Endometrial microvascular endothelial cells (primary cell): ENCODE measurements at regions not wholly inside any gene's neighbourhood (a gene's known extent, or its start where the extent isn't known, plus 50 kb on each side); places are given as distances from the start of the nearest gene placed in this dataset.

Experiments
- in situ Hi-C: cut with HindIII; loops from 2 replicates; pipeline ENCODE4 v1.10.0; 2017; ENCODE audit warnings: low sequenced_read_pairs, low pct_unique_long_range_greater_than_20kb; ENCODE audit errors: inconsistent ontology term

DNA sequence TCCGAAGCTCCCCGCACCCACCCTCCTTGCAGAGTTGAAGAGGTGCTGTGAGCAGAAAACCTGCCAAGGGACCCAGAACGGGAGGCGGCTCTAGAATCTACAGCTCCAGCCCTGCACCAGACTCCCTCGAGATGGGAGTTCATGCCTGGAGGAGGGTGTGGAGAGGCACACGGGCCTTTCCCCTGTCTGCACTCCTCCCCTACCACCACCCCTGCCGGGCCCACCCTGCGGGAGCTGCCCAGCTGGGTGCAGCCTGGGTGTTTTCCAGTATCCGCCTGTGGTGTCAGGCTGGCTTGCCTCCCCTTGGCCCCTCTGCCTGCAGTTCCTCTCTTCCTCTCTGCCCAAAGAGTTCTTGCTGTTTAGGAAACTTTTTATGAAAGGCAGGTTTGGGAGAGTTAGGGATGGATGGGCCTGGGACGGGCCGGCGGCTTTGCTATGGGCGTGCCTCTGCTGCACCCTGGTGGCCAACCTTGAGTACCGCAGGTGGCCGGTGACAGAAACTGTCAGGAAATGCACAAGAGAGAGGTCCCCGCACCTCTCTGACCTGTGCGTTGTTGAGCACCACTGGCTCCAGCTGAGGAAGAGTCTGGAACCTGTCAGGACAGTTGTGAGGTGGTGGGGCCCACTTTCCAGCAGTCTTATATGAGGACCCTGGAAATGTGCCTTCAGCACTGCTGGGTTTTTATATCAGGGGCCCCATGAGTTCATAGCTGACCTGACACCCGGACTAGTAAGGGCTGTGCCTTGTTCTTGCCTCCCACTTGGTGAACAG, 354.1 kb downstream of the SEC14L1 start:
- in situ Hi-C loops: no loop called here

DNA sequence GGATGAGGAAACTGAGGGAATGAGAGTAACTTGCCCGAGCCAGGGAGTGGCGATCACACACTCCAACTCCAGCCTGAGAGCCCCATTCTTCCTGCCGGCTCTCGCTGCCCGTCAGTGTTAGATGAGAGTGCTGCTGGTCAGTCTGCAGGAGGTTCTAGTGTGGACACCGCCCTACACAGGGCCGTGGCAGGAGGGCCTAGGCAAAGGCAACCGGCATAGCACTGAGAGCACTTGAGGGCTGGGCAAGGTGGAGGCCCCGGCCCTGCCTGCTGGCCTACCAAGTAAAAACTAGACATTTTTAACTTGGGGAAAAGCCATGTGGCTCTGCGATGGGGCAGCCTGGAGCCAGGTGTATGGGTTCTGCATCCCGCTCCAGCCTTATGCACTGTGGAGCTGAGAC, 354.8 kb downstream of the SEC14L1 start:
- in situ Hi-C loops: no loop called here

DNA sequence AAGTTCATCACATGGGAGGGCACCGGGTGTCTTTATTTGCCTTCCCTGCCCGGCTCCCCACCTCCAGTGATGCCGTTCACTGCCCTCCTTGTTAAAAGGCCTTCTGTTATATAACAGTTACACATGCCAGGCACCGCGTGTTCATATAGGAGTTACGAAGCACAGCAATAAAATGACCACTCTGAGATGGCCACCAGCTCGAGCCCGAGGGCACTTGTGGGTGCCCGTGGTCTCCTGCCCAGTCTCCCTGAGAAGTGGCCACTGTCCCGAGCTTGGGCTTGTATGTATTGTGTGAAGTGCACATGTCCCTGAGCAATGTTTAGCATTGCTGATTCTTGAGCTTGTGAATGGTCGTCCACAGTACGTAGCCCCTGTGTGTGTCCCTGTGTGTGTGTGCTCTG, 355.6 kb downstream of the SEC14L1 start:
- in situ Hi-C loops: no loop called here

DNA sequence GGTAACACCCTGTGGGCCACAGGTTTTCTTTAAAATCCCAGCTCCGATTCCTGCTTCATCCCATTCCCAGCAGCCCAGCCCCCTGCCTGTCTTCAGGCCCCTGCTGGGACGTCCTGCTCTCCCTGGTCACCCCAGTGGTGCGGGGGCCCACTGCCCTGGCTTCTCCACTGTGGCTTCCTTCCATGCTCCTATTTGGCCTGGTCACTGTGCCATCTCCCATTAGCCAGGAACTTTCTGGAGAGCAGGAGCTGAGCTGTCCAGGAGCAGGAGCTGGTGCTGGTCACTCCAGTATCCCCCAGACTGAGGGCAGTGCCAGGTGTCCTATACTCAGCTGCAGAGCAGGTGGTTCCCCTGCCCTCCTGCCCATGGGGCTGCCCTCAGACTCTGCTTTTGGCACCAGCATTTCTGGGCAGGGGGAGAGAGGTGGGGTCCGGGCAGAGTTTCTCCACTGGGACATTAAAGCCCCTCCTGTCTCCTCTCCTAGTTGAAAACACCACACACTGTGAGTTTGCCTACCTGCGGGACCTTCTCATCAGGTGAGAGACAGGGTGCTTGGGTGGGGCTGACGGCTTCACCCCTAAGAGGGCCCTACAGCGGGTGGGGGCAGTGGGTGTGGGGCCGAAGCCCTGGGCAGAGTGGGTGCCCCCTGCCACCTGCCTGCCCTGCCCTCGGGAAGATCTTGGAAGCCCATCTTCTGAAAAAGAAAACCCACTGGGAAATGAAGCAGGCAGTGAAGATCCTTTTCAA, 356.2 kb downstream of the SEC14L1 start:
- in situ Hi-C loops: no loop called here

DNA sequence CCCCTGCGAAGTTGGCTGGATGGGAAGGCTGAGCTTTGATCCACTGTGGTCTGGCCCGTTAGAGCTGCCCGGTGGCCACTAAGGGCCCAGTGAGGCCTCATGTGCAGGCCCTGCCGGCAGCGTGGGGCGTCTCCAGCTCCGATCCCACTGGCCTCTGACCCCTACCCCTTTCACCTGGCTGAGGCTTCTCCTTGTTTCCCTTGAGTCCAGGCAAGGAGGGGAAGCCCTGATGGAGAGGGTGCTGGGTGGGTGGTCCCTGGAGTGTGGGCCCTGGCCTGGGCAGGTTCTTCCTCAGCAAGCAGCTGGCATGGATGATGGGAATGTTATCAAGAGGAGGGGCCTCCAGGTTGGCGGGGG, 356.8 kb downstream of the SEC14L1 start:
- in situ Hi-C loops: no loop called here

DNA sequence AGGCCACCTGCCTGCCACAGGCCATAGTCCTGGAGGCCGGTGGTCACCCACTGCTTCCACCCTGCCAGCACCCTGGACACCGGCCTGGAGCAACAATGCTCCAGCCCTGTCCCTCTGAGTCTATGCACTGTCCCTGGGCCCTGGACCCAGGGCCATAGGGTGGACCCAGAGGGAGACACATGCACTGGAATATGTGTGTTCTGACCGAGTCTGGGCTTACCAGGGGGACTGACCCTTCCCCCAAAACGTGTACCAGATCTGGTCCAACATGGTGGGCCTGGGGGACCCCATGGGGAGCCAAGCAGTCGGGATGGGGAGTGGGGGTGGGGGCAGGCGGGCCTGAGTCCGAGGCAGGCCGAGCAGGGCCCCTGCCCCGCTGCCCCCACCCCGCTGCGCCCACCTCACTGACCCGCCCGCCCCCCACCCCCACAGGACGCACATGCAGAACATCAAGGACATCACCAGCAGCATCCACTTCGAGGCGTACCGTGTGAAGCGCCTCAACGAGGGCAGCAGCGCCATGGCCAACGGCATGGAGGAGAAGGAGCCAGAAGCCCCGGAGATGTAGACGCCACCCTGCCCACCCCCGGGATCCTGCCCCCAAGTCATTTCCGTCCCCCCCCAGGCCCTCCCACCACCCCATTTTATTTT, 357.4 kb downstream of the SEC14L1 start:
- in situ Hi-C loops: no loop called here

DNA sequence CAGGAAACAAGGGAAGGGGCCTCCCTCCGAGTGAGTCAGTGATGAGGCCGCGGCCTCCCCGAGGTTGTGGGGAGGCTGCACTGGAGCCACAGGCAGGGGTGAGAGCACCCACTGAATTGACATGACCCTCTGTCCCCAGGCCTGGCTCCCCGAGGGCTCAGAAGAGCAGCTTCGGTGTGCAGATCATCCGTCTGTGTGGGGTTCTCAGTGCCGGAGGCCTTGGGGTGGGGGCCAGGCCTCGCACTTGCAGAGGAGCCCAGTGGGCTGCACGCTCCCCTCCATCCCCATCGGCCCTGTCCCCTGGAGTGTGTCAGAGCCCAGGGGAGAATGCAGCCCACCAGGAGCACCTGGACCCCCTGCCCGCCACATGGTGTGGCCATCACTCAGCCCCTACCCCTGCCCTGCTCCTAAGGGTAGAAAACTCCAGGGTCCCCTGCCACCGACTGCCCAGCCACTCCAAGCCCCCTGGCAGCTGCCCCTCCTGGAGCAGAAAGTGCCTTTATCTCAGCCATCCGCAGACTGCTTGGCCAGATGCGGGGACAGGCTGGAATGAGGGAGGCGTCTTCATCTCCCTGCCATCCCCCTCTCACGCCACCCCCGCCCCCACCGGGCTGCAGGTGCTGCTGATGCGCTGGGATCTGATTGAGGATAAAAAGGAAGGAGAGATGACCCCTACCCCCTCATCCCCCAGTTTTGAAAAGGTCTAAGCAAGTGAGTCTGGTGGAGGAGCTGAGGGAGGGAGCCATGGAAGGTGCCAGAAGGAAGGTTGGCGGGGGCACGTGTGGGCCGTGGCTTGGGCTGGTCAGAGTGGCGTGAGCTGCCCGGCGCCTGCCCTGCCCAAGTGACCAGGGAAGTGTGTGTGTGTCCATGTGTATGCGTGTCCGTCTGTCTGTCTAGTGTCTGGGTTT, 358.3 kb downstream of the SEC14L1 start:
- in situ Hi-C loops: no loop called here

DNA sequence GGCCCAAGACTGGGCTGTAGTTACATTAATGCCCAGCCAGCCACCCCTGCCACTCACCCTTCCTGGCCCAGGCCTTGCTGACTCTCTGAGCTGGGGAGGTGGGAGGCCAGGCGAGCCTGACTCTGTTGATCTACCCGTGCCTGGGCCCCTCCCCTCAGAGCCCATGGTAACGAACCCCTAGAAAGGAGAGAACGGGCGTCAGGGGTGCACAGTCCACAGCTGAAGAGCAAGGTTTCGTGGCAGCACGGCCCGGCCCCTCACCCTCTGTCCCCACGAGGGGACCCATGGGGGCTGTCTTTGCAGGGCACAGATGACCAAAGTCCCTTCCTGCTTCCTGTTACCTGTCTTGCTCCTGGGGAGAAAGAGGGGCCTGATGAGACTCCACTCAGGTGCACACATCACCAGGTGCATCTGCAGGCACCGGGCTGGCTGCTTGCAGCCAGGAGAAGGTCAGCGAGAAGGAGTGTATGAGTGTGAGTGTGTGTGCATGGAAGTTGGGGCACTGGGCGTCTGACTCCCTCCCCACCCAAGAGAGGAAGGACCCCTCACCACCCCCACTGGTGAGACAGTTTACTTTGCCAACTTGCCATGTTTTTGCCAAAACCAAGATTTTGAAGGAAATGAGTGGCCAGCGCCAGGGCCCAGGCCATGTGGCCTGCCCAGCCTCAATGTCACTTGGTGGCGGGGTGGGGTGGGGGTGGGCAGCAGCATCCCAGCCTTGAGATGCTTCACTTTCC, 359.1 kb downstream of the SEC14L1 start:
- in situ Hi-C loops: no loop called here

DNA sequence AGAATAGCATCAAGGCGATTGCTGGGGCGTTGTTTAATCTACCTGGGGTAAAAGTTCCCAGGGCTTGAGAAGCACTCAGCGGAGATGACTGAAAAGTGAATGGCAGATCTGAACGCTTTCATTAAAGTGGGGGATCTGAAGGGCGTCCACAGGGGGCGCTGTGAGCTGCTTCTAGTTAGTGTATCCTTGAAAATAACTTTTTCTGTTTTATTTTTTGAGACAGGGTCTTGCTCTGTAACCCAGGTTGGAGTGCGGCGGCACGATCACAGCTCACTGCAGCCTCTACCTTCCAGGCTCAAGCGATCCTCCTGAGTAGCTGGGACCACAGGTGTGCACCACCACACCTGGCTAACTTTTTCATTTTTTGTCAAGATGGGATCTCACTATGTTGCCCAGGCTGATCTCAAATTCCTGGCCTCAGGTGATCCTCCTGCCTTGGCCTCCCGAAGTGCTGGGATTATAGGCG, 360.4 kb downstream of the SEC14L1 start:
- in situ Hi-C loops: no loop called here

DNA sequence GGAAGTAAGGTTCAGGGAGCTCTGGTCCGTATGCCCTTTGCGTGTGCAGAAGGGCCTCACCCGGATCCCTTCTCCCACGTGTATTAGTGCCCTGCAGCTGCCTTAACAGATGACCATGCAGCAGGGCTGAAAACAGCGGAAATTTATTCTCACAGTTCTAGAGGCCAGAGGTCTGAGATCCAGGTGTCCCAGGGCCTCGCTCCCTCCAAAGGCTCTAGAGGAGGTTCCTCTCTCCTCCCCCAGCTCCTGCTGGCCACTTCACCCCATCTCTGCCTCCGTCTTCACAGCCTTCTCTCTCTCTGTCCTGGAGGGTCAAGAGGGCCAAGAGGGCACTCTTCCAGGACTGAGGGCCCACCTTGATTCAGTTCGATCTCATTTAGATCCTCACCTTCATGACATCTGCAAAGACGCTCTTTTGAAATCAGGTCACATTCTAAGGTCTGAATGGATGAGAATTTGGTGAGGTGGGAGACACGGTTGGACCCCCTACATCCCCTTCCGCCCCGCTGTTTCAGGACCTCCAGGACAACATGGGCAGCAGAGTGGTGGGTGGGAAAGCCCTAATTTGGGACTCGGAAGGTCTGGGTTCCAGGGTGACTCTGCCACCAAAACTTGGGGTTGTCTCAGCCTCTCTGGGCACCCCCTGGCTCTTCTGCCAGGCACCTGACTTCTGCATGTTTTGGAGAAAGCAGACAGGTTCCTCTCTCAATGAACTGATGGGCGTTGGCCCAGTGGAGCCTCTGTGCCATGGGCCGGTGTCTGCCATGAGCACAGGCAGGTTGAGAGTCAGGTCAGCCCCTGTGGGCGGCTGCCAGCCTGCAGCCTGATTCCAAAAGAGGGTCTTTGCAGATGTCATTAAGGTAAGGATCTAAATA, 361.2 kb downstream of the SEC14L1 start:
- in situ Hi-C loops: no loop called here

DNA sequence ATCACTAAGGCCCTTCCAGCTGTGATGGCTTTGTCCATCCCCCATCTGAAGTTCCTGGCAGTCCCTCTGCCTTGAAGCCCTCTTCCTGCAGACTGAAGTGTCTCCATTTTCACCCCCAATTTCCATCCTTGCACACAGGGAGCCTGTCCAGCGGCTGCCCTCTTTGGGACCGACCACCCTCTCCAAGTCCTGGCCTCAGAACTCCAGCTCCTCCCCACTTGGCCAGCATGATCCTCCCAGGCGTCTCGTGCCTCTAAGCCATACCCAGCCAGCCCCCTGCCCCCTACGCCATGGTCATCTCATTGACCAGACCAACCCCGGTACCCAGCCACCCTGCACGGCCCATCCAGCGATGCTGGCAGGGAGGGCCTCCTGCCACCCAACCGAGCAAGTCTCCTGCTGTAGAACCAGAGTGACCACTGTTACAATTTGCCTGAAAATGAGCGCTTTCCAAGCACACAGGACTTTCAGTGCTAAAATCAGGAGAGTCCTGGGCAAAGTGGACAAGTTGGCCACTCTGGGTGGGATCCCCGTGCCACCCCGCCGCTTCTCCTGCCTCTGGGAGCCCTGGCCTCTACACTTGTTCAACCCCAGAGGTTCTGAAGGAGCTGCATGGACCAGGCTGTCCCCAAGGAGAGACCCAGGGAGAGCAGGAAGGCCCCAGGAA, 362.0 kb downstream of the SEC14L1 start:
- in situ Hi-C loops: no loop called here

DNA sequence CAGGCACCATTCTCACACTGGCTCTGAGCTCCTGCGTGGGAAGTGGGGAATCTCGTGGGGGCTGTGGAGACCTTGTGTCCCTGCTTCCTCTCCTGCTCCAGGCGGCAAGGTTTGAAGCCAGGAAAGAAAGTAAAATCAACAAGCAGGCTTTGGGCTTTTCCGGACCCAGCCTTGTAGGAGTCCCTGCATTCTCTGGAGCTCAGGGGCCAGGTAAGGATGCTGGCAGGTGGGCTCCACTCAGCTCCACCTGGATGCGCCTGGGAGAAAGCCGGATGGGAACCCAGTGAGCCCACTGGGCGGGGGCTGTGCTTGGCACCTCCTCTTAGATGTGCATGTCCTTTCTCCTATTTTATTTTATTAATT, 362.5 kb downstream of the SEC14L1 start:
- in situ Hi-C loops: no loop called here

DNA sequence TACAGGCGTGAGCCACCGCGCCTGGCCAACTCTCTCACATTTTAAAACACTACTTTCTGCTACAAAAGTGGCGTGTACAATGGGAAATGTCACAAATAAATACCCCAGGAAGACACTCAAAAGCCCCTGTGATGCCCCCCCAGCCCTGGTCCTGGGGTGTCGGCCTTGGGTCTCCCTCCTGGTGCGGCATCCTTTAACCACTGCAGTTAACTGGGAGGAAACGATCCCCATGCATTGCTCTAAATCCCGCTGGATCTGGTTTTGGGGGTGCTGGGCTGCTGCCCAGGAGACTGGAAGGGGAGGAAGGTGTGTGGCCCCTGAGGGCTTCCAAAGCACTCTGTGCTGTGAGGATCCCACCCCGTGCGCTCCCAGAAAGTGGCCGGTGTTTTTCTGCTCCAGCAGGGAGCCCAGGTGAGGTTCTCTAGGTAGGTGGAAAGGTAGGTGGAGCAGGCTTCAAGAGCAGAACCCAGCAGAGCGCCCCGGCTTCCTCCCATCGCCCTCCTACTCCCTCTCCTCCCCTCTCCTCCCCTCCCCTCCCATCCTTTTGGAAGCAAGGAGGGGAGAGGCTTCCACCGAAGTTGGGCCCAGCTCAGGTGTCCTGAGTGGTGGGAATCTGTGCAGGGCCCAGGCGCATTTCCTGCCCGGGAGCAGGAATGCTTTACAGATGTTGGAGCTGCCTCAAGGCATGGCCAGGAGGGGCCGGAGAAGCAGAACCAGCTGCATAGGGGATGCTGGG, 363.3 kb downstream of the SEC14L1 start:
- in situ Hi-C loops: no loop called here

DNA sequence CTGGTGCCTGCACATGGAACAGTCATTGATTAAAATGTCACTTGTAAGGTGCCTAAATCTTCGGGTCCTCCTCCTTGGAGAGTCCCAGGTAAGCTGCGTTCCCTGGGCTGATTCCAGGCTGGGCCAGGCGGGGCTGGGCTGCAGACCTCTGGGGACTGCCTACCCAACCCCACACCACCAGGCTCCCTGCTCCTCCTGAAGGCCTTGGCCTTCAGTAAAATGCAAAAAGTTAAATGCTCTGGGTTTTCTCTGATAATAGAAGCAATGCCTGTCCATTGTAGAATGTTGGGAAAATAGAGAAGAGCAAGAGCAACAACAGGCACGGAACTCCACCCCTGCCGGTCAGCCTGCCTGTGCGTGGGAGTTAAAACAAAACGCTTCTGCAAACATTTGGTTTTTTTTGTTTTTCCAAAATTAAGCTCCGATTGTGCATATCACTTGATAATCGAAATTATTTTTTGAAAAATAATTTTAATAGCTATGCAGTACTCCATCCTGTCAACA, 363.9 kb downstream of the SEC14L1 start:
- in situ Hi-C loops: no loop called here

DNA sequence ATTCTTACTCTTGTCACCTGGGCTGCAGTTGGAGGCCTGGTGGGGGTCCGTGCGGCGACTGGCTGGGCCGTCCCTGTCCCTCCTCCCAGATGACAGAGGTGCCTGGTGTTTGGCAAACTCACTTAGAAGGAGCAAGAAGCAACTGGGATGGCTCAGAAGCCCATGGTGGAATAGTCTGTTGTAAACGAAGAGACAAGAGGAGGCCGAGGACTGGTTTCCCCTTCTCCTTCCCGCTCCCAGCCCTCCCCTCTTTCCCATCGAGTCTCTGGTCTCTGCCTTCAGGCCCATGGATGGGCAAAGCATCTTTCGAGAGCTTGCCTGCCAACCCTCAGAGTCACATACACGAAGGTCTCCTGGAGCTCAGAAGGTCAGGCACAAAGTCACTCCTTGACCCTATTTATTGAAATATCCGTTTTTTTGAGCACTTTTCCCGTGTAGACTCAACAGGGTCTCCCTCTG, 364.4 kb downstream of the SEC14L1 start:
- in situ Hi-C loops: no loop called here

DNA sequence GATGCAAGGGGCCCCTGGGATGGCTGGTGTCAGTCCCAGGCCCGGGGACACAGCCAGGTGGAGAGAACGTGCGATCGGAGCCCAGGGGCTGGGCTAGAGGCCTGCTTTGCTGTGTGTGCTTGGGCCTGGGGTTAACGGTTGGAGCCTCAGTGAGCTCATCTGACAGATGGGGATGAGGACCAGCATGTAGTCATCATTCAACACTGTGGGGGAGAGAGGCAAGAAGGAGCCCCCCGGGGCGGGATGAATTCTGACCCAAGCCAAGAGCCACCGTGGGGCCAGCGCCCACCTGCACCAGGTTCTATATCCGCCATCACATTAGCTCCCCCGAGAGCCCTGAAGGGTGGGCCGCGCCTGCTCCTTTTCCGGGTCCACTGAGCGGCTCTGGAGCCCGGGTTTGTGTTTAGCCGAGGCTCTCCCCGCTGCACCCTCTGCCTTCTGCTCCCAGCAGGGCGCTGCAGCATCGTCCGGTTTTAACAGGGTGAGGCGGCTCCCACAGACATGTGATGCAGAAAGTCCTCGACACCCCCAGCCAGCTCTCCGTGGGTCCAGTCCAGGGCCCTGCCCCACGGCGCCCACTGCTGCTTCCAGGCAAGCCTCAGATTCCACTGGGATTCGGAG, 365.7 kb downstream of the SEC14L1 start:
- in situ Hi-C loops: no loop called here
